NCI-H748 (cell line): ENCODE measurements at regions not wholly inside any gene's neighbourhood (a gene's known extent, or its start where the extent isn't known, plus 50 kb on each side); places are given as distances from the start of the nearest gene placed in this dataset.
A peak's percentile ranks its signal among the peaks of the same experiment; 100 is the strongest.

Experiments
- DNase-seq: peaks from one replicate; lab custom pipeline; 2025; ENCODE audit not compliant: unreplicated experiment; lab: John Stamatoyannopoulos, UW

DNA sequence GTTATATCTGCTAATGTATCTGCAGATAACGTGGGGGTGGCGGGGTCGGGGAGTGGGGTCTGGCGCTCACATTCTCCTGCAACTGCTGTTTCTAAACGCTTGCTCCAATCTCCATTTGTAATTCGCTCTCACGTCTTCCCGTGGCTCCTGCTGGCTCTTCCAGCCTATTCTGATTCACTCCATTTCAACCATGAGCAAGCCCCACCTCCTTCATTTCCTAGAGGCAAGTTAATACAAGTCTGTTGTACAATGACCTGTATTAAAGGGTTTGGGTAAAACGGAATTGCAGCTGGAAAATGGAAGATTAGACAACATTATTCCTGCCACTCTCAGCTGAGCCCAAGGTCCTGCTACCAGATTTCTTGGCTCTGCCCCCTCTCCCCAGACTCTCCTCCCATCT is 132.3 kb downstream of the CSNK2A3 start:
- DNase-seq, result no peak

DNA sequence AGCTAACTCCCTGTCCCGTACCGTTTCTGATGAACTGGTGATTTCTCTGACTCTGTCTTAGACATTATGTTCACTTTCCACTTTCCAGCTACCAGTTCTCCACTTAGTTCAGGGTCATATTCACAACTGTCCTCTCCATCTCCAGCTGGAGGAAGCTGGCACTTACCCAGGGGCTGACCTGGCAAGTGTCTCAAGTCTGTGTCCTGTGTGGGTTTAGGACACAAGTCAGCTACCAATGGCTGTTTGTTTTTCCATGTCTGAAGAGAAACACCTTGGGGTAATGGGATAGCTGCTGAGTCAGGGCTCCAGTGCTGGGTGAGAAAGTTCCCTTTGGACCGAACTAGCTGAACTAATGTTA is 134.4 kb downstream of the CSNK2A3 start:
- no peak for DNase-seq

DNA sequence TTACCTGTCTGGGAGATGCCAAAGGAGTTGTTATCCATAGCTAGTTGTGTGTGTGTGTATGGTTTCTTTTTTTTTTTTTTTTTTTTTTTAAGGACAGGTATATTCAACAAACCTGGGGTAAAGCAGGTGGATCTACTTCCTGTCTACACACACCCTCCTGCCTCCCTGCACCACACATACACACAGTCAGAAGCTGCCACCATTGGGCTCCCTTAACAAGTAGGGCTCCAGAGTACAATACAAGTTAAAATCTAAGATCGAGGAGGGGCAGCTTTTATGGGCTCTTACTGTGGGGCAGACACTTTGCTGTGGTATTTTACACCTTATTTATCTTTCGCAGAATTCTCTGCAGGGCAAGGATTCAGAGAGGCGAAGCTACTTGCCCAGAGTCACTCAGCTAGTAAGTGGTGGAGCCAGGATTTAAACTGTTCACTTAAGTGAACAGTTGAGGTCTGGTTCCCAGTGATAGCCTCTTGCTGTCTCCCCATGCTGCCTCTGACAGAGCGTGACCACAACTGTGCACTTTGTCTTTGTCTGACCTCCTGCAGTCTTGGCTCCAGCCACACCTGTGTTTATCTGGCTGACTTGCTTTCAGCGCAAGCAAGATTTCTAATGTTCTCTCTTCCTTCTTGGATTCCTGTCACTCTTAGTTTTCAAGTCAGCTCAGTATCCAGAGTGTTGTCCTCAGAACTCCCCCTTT is 135.0 kb downstream of the CSNK2A3 start:
- DNase-seq, result peak; percentile 19

DNA sequence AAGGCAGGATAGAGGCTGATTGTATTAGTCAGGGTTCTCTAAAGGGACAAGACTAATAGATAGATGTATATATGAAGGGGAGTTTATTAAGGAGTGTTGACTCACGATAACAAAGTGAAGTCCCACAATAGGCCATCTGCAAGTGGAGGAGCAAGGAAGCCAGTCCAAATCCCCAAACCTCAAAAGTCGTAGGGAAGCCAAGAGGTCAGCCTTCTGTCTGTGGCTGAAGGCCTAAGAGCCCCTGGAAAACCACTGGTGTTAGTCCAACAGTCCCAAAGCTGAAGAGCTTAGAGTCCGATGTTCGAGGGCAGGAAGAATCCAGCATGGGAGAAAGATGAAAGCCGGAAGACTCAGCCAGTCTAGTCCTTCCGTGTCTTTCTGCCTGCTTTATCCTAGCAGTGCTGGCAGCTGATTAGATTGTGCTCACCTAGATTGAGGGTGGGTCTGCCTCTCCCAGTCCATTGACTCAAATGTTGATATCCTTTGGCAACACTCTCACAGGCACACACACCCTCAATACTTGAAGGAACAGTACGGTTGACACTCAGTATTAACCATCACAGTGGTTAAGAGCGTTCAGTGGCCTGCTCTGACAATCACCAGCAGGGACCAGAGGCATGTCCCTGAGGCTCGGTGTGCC is 135.6 kb downstream of the CSNK2A3 start:
- no peak for DNase-seq

DNA sequence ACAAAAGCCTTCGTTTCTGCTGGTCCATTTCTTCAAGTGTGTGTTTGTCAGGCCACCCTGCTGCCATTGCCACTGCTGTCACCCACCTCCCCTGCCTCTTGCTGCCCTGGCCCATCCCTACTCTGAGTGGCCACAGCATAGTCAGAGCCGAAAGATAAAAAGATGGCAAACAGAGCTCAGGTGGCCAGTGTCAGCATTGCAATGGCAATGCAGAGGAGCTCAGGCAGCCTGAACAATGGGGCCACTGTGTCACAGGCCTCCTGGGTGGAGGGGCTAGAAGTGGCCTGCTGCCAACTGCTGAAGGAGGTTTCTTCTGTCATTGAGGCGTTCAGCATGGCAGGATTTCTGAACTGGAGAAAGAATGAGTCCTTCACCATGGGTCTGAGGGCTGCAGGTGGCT is 137.1 kb downstream of the CSNK2A3 start:
- peak; percentile 52 for DNase-seq

DNA sequence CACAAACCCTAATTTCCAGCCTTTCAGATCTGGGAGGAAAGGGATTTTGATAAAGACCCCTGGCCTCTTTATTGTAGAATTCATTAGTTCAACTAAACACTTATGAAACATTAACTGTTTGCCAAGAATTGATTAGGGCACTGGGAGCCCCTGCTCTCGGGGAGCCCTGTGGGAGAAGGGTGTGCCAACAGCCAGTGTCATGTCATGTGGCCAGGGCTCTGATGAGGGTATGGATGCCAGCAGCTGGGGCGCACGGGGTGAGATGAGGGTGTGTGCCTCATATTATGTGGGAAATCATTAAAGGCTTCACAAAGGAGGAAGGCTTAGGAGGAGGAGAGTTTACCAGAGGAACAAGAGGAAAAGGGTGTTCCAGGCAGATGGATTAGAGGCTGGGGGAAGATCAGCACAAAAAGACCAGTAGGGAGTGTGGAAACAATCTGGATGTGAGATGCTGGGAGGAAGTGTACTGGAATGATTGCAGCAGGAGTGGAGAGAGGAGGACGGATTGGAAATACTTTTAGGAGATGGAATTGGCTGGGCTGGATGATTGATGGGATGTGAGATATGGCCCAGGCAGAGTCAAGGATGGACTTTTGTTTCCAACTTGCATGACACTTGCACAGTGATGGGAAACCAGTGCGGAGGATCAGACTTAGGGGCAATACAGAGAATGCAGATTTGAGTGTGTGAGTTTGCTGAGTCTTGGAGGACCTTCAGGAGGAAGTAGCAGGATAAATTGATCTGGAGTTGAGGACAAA is 137.8 kb downstream of the CSNK2A3 start:
- no peak for DNase-seq

DNA sequence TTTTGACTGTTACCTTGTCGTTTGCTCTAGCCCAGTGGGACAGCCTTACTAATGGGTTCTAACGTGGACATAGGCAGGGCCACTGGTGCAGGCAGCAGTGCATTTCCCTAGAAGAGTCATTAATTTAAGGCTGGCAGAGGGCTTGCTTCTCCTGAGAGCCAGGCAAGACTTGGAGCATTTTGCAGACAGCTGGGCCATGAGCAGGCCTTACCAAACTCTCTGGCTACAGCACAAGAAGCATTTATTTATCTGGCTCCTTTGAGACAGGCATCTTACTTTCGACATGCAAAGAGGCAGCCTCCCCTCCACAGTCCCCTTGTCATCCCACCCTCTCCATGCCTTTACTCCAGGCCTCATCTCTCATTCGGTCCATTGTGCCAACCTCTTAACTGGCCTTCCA is 139.9 kb downstream of the CSNK2A3 start:
- DNase-seq, result no peak

DNA sequence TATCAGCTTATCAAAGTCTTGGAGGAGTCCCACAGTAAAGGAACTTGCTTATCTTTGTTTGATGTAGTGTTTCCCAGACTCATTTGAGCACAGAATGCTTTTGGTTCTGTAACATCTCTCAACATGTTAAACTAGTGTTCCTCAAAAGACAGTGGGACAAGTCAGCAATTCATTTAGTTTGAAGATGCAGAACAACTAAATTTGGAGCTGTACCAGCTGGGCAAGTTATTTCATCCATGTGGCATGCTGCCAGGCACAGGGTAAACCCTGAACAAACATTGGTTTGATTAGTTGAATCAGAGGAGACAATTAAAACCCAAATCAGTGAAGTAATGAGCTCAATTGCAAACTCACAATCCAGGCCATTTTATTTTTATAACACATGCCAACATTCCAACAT is 141.2 kb downstream of the CSNK2A3 start:
- no peak for DNase-seq

DNA sequence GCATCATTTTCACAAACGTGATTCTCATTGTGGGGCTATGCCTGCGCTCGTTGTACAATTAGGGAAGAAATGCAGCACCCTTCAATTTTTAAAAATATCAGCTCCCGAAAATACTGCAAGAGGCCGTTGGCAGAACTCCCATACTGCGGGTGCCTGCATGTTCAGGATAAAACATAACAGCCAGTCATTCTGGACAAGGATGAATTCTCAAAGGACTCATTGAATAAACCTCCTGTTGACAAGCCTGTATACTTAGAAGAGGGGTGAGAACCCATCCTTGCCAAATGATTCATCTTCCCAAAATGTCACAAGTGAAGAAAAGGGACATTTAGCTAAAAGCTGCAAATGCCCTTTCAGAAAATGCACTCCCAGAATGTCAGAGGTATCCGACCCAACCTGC is 141.9 kb downstream of the CSNK2A3 start:
- DNase-seq, result no peak

DNA sequence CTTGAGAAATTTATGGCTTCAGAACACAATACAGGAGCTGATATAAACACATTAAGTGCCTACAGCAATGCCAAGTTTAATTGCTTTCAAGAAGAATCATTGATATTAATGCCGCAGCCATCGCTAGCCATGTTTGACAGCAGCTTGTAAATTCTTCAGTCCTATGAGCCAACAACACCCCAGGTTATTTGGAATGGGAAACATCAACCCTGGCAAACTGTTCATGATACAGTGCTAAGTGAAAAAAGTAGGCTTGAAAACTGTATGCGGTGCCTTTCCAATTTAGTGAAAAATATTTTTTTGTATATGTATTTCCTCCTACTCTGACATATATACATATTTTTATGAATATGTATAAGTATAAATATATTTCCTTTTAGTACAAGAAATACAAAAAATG is 142.6 kb downstream of the CSNK2A3 start:
- DNase-seq, result no peak

DNA sequence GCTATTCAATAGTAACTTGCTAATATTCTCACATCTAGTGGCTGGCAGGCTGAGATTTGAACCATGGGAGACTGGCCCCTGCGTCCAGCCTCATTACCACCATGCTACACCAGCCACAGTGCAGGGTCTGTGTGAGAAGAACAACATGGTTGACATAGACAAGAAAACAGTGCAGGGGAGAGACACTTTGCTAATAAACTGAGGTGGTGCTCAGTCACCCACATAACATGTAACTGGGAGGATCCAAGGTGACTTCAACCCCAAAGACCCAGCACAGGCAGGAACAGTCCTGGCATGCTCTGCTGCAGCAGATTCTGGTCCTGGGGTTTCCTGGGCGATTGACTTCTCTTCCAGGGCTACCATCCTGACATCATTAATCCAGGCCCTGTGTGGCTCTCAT is 143.1 kb downstream of the CSNK2A3 start:
- no peak for DNase-seq

DNA sequence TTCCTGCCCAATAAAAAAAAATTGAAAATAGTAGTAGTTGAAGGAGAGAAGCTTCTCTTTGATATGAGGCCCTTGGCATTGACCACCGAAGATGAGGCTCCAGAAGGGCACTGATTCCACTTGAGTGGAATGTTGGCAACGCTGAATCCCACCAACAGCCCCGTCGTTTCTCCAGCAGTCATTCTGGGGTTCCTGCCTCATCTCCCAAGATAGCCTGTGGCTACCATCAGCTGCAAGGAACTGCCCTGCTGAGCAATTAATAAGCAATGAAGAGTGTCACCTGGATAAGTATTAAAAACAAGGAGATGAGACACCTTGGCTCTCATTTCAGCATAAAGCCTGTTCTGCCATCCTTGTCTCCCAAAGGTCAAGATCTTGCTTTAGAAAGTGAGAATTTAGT is 144.1 kb downstream of the CSNK2A3 start:
- DNase-seq, result no peak

DNA sequence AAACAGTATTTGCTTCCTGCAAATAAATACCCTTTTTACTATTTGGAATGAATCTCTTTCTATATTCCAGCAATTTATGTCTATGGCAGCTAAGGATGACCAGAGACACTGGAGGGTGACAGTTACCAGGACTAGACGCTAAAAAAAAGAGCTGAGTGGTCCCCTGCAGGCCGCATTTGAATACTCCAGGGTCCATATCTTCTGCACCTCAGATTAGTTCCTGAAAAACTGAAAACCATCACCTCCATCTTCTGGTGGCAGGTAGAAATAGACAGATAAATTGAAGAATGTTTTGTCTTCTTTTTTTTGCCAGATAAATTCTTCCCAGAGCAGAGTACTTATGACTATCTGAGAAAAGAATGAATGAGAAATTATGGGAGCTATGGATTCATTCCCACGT is 145.6 kb downstream of the CSNK2A3 start:
- DNase-seq, result no peak

DNA sequence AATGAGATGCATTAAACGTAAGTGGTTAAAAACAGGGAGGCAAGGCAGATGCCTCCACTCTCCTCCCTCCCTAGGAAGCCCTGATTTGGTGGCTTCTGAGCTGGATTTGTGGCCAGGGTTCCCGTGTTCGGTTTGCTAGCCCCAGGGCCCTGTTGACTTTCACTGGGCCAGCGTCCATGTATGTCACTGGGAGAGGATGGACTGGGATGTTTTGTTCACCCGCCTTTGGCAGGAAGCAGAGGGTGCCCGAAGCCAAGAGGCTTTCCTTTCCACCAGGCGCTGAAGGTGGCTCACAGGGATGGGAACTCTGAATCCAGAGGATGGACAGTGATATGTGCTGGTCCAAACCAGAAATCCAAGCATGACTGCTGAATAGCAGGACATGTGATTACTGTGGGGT is 146.6 kb downstream of the CSNK2A3 start:
- DNase-seq, result no peak

DNA sequence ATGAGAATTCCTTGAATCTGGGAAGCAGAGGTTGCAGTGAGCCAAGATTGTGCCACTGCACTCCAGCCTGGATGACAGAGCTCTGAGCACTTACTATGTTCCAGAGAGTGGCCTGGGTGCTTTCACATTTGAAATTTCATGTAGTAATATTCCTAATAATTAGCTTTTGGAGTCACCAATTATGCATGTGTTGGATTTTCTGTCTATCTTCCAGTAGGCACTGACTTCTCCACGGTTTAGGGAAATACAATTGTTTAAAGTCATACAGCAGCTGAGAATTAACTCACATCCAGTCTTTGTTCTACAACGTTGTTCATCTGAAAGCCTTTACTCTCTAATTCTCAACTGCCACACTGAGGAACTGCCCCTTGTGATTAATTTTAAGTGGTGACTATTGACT is 150.2 kb downstream of the CSNK2A3 start:
- no peak for DNase-seq

DNA sequence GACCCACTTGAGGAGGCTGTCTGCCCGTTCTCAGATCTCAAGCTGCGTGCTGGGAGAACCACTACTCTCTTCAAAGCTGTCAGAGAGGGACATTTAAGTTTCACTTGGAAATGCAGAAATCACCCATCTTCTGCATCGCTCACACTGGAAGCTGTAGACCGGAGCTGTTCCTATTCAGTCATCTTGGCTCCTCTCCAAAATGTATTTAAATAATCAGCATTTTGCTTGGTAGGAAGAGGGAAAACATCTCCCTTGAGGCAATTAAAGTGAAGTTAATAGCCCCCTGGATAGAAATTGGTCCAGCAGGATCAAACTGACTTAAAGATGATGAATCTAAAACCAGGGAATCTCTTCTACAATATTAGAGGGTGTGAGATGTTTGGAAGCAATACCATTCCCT is 151.7 kb downstream of the CSNK2A3 start:
- DNase-seq, result peak; percentile 63

DNA sequence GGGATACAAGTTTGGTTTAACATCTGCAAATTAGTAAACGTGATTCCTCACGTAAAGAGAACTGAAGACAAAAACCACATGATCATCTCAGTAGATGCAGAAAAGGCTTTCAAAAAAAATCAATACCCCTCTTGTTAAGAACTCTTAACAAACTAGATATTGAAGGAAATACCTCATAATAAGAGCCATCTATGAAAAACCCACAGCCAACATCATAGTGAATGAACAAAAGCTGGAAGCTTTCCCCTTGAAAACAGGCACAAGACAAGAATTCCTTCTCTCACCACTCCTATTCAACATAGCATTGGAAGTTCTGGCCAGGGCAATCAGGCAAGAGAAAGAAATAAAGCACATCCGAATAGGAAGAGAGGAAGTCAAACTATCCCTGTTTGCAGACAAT is 160.5 kb downstream of the CSNK2A3 start:
- DNase-seq, result no peak

DNA sequence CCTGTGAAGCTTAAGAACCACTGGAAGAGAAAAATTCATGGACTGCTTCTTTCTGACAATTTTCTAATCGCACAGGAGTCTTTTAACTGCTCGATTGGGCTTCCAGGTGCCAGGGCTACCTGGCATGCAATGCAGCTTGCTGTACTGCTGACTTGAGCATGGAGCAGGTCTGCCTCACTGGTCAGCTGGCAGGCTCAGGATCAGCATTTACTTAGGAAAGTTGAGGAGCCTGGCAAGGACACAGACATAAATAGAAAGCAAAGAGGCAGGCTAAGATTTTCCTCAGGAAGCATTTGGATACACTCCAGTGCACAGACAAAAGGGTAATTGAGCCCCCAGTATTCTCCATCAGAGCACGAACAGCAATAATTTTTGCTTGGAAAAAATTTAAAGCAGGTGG is 163.5 kb downstream of the CSNK2A3 start:
- no peak for DNase-seq

DNA sequence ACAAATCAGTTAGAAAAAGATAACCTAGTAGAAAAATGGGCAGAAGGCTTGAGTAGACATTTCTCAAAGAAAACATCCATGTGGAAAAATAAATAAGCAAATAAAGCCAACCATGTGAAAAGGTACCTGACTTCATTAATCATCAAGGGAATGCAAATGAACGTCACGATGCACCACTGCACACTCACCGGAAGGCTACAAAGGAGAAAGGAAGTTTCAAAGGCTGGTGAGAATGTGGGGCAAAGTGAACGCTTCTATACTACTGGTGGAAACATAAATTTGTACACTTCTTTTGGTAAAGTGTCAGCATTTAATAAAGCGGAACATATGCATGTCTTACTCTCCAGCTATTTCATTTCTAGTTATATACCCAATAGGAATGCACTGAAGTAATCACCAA is 166.8 kb downstream of the CSNK2A3 start:
- DNase-seq, result no peak

DNA sequence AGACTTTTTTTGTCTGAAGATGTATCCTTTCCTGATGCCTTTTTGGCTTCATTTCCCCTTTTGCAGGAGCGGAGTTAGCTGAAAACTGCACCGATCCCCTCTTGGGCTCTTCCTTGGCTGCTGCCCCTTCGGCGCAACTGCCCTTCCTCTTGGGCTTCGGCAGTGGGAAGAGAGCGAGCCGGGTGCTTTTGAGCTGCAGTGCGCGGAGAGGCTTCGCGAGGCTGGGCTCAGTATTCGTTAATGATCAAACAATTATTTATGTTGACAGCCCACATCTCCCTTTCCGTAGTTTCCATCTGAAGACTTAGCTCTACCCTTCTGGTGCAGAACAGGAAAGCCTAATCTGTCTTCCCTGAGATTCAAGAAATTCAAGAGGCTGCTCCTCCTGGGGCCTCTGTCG is 170.8 kb downstream of the CSNK2A3 start:
- no peak for DNase-seq

DNA sequence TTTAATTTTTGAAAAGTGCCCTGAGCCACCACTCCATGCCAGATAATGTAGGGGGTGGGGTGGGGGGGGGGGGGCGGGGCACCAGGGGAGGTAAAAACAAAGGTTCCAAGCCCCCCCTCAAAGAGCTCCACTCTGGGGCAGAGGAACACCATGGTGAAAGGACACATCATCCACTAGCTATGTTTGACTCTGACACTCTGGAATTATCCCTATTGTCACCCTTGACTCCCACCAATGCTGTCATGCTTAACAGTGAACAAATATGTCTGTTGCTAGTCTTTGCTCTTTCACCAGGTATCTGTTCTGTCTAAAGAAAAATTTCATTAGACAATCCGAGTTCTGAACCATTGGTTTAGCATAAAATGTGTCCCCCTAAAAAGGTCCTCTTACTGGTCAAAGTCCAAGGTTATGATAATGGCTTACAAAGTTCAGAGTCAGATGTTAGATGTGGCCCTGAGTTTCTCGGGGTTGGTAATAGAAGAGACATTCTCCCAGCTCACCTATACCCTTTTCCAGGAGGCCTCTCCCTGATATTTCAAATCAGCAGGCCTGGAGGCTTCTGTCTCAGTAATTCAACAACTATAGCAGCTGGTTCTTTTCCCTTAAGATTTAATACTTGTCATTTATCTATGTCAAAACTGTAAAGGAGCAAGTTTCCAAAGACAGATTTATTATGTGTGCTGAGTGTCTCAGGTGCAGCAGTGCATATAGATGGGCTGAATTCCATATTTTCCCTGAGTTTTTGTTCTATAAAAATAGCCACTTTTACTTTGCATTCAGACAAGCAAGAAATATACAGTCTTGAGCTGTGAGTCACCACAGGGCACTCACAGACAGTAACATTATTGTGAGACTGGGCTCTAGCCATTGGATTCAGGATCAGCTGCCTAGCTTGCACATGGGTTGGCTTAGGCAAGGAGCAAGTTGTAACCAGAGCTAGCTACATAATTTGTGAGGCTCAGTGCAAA is 174.1 kb downstream of the CSNK2A3 start:
- DNase-seq, result no peak
